ENCODE measurements at regions not wholly inside any gene's neighbourhood (a gene's known extent, or its start where the extent isn't known, plus 50 kb on each side); places are given as distances from the start of the nearest gene placed in this dataset.

GRCh38 chr2:239836021-239836765 is 188.9 kb downstream of the NDUFA10 start:
- Mint-ChIP-seq H3K4me3 (no peak overlapping the region), H3K36me3 (ENCODE audit: low read depth) (peaks cover 3% of the 10 kb centered on the region; the same call in 2 of the 3 replicates), H3K27me3 (ENCODE audit: insufficient read depth, low read depth, poor library complexity) (peaks cover 2% of the 10 kb centered on the region), H3K4me1 (peaks cover 10% of the 10 kb centered on the region), H3K27ac (no peak overlapping the region), H3K9me3 (peaks cover 34% of the 10 kb centered on the region)
- no peaks in the 10 kb centered on the region for H3K9me2 ChIP-seq (ENCODE audit: insufficient read depth)
- no peak overlapping the region for H3K4me2 ChIP-seq
- peaks cover 4% of the 10 kb centered on the region; the same call in 1 of the 2 replicates for H3K4me1 ChIP-seq (ENCODE audit: insufficient read depth)
- H3K27me3 ChIP-seq (ENCODE audit: insufficient read depth) = no peaks in the 10 kb centered on the region
- no peak overlapping the region for H2AFZ ChIP-seq
- no peaks in the 10 kb centered on the region for H3K79me2 ChIP-seq (replicated peaks; ENCODE audit: insufficient read depth)
- no peaks in the 10 kb centered on the region for H3K36me3 ChIP-seq (ENCODE audit: insufficient read depth)
- H3F3A ChIP-seq (replicated peaks; ENCODE audit: low read depth) = no peaks in the 10 kb centered on the region
- H3K4me3 ChIP-seq = no peak overlapping the region
- TF ChIP-seq CREB1 (CRISPR knock-in tag; IDR thresholded peaks at IDR 0.05; ENCODE audit: low read depth) (no peak), ZNF462 (CRISPR knock-in tag; IDR thresholded peaks at IDR 0.05) (no peak), STAT1 (IDR thresholded peaks at IDR 0.05; ENCODE audit: unreplicated experiment) (no peak), JUNB (IDR thresholded peaks at IDR 0.05; ENCODE audit: unreplicated experiment) (no peak), CTCF (conservative IDR thresholded peaks at IDR 0.05; ENCODE audit: low read depth in 2 of 2) (no peak), EZH2phosphoT487 (IDR thresholded peaks at IDR 0.05; ENCODE audit: unreplicated experiment) (no peak), ETS1 (IDR thresholded peaks at IDR 0.05) (no peak), EZH2 (IDR thresholded peaks at IDR 0.05; ENCODE audit: low read depth, unreplicated experiment) (no peak), REST (IDR thresholded peaks at IDR 0.05; ENCODE audit: unreplicated experiment) (no peak), ZNF114 (CRISPR knock-in tag; IDR thresholded peaks at IDR 0.05) (no peak), NANOG (IDR thresholded peaks at IDR 0.05; ENCODE audit: borderline replicate concordance) (no peak), ZNF331 (CRISPR knock-in tag; IDR thresholded peaks at IDR 0.05; ENCODE audit: low read depth) (no peak), POLR2AphosphoS5 (IDR thresholded peaks at IDR 0.05; ENCODE audit: low read depth) (no peak)
- DNase-seq (ENCODE audit: low spot score) (no peak), ATAC-seq (no peak)
- no peaks in the 10 kb centered on the region; the same call in 1 of the 2 replicates for H4K20me1 ChIP-seq (replicated peaks; ENCODE audit: insufficient read depth)
- H3K27ac ChIP-seq (ENCODE audit: low read depth) = no peak overlapping the region
